22Rv1 (cell line): ENCODE measurements at regions not wholly inside any gene's neighbourhood (a gene's known extent, or its start where the extent isn't known, plus 50 kb on each side); places are given as distances from the start of the nearest gene placed in this dataset.

Source experiments
- ZFX ChIP-seq: fragments of 450-650 bp; IDR thresholded peaks from 2 replicates; pipeline ENCODE4 v1.6.1; 2017; ENCODE audit warnings: antibody characterized with exemption, borderline replicate concordance
- TF ChIP-seq, protein P1 (sequence below): fragments of 450-650 bp; IDR thresholded peaks from 2 replicates; pipeline ENCODE4 v1.5.1; 2017; ENCODE audit warnings: mild to moderate bottlenecking

DNA sequence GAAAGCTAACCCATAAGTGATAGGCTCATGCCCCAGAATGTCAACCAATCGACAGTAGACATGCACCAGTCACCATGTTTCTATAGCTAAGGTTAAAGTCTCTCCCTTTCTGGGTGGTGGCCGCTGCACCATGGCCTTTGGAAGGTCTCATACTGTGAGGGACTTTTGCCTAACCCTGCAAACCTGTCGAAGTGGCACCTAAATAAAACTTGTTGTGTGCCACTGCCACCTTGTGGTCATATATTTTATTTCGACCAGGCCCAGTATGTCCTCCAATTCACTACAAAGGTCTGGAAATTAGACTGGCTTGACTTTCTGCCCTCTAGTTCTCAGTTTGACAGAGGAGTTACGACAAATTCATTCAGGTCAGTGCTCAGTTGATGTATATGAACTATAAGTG is 163.1 kb downstream of the SMARCA1 start:
- TF ChIP-seq, protein P1, sequence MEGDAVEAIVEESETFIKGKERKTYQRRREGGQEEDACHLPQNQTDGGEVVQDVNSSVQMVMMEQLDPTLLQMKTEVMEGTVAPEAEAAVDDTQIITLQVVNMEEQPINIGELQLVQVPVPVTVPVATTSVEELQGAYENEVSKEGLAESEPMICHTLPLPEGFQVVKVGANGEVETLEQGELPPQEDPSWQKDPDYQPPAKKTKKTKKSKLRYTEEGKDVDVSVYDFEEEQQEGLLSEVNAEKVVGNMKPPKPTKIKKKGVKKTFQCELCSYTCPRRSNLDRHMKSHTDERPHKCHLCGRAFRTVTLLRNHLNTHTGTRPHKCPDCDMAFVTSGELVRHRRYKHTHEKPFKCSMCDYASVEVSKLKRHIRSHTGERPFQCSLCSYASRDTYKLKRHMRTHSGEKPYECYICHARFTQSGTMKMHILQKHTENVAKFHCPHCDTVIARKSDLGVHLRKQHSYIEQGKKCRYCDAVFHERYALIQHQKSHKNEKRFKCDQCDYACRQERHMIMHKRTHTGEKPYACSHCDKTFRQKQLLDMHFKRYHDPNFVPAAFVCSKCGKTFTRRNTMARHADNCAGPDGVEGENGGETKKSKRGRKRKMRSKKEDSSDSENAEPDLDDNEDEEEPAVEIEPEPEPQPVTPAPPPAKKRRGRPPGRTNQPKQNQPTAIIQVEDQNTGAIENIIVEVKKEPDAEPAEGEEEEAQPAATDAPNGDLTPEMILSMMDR: peak; percentile 63
- no peak for TF ChIP-seq ZFX
